HepG2 (cell line): ENCODE measurements at regions not wholly inside any gene's neighbourhood (a gene's known extent, or its start where the extent isn't known, plus 50 kb on each side); places are given as distances from the start of the nearest gene placed in this dataset.

ENCODE experiments used
- ATAC-seq: fragments of 200-7000 bp; cut with Tn5 transposase; 3 replicates; pipeline ENCODE4 v1.9.1; 2020; ENCODE audit warnings: mild to moderate bottlenecking, moderate library complexity
- BruUV-seq: library from RNA; stranded (reverse); fragments of 400-500 nt; replicated peaks from 2 replicates; lab custom pipeline; 2021; lab: Mats Ljungman, UMichigan
- CTCF ChIA-PET: fragments of 300-600 bp; formaldehyde crosslinking; extraction: SDS; loops from one replicate; lab custom pipeline; 2021; ENCODE audit warnings: low total read pairs, inconsistent platforms, low intra/inter-chr PET ratio; lab: Yijun Ruan, JAX
- POLR2A ChIA-PET: fragments of 350-600 bp; sonication (Branson Sonifier 250); formaldehyde crosslinking; loops from one replicate; lab custom pipeline; 2020; ENCODE audit warnings: antibody characterized with exemption, inconsistent platforms; lab: Yijun Ruan, JAX
- DNase-seq: peaks from one replicate; pipeline ENCODE4 v3.0.0-alpha.2; 2015; ENCODE audit warnings: low spot score
- FAIRE-seq: peaks from 3 replicates; lab custom pipeline; 2011; peaks lifted over from hg19 to GRCh38; lab: Jason Lieb, UNC
- H2AFZ ChIP-seq: one replicate; pipeline ENCODE4 v1.6.1; 2011; ENCODE audit warnings: low read length, inconsistent platforms
- H3K27ac ChIP-seq: fragments of 300-600 bp; 3 replicates; pipeline ENCODE4 v1.8.0; 2011; ENCODE audit warnings: mixed run types, mild to moderate bottlenecking, mixed read lengths, low read length, inconsistent platforms; ENCODE audit not compliant: insufficient read depth; ENCODE audit errors: extremely low read length
- H3K27me3 ChIP-seq, 2 experiments: fragments of 200-600 bp in 1 of 2; 2 replicates in 1 of 2; 3 replicates in 1 of 2; pipeline versions ENCODE4 v1.6.0 to v1.8.0; 2011; ENCODE audit warnings: low read length in 2 of 2, mild to moderate bottlenecking in 2 of 2, moderate library complexity in 2 of 2, inconsistent platforms in 1 of 2; ENCODE audit not compliant: insufficient read depth in 2 of 2, control insufficient read depth in 1 of 2
- H3K36me3 ChIP-seq, 2 experiments: fragments of 200-600 bp in 1 of 2; replicated peaks in 1 of 2; 2 replicates in 1 of 2; 3 replicates in 1 of 2; pipeline versions ENCODE4 v1.5.1 to v1.8.0; 2011; ENCODE audit warnings: low read length in 2 of 2, inconsistent platforms in 1 of 2; ENCODE audit not compliant: insufficient read depth in 2 of 2, control insufficient read depth in 1 of 2
- H3K4me1 ChIP-seq: 2 replicates; pipeline ENCODE4 v1.5.1; 2012; ENCODE audit warnings: low read length, inconsistent platforms; ENCODE audit not compliant: insufficient read depth
- H3K4me2 ChIP-seq: 2 replicates; pipeline ENCODE4 v1.6.0; 2011; ENCODE audit warnings: low read depth, low read length, inconsistent platforms
- H3K4me3 ChIP-seq, 3 experiments: fragments of 200-600 bp in 1 of 3; sonication (generic), shearing (Covaris generic) in 1 of 3; replicated peaks in 1 of 3; 2 replicates each; pipeline ENCODE4 v1.5.1; 2011 to 2016; ENCODE audit warnings: low read length in 3 of 3, inconsistent platforms in 2 of 3, low read depth in 2 of 3, mild to moderate bottlenecking in 2 of 3, control low read depth in 1 of 3, mixed read lengths in 1 of 3; ENCODE audit not compliant: insufficient read depth in 1 of 3
- H3K79me2 ChIP-seq: one replicate; pipeline ENCODE4 v1.6.1; 2011; ENCODE audit warnings: low read length, inconsistent platforms; ENCODE audit not compliant: insufficient read depth
- H3K9ac ChIP-seq: 2 replicates; pipeline ENCODE4 v1.6.0; 2011; ENCODE audit warnings: mild to moderate bottlenecking, low read depth, low read length, inconsistent platforms; ENCODE audit not compliant: insufficient read depth
- H3K9me3 ChIP-seq: 2 replicates; pipeline ENCODE4 v1.5.1; 2012; ENCODE audit warnings: mild to moderate bottlenecking, low read length
- H4K20me1 ChIP-seq: 2 replicates; pipeline ENCODE4 v1.6.0; 2011; ENCODE audit warnings: inconsistent platforms, mild to moderate bottlenecking, low read length, moderate library complexity; ENCODE audit not compliant: insufficient read depth
- CCDC6 ChIP-seq: sonication (generic); formaldehyde crosslinking; IDR thresholded peaks from 2 replicates; pipeline ENCODE4 v1.8.1; 2022; ENCODE audit warnings: mild to moderate bottlenecking, missing genetic modification reagents, moderate library complexity
- GLI4 ChIP-seq: sonication (generic); formaldehyde crosslinking; IDR thresholded peaks from 2 replicates; pipeline ENCODE4 v1.5.1; 2020; ENCODE audit warnings: missing genetic modification reagents, mild to moderate bottlenecking, moderate library complexity, borderline replicate concordance
- KLF13 ChIP-seq: sonication (generic); formaldehyde crosslinking; IDR thresholded peaks from 2 replicates; pipeline ENCODE4 v1.4.0; 2020; ENCODE audit warnings: mild to moderate bottlenecking, missing genetic modification reagents
- NPAS2 ChIP-seq: sonication (generic); formaldehyde crosslinking; IDR thresholded peaks from 2 replicates; pipeline ENCODE4 v1.8.0; 2022; ENCODE audit warnings: mild to moderate bottlenecking, missing genetic modification reagents, borderline replicate concordance
- PHF21A ChIP-seq: sonication (generic); formaldehyde crosslinking; IDR thresholded peaks from 2 replicates; pipeline ENCODE4 v1.5.0; 2020; ENCODE audit warnings: mild to moderate bottlenecking, missing genetic modification reagents
- ZNF138 ChIP-seq: sonication (generic); formaldehyde crosslinking; IDR thresholded peaks from 2 replicates; pipeline ENCODE4 v1.5.0; 2020; ENCODE audit warnings: mild to moderate bottlenecking, low read depth, missing genetic modification reagents
- ZNF605 ChIP-seq: sonication (generic); formaldehyde crosslinking; IDR thresholded peaks from 2 replicates; pipeline ENCODE4 v1.8.0; 2022; ENCODE audit warnings: mild to moderate bottlenecking, missing genetic modification reagents
- ZNF878 ChIP-seq: sonication (generic); formaldehyde crosslinking; IDR thresholded peaks from 2 replicates; pipeline ENCODE4 v1.8.1; 2023; ENCODE audit warnings: mild to moderate bottlenecking, missing genetic modification reagents, moderate library complexity
- WGBS: methylation state at CpG from one replicate; pipeline ENCODE4 v1.1.6; 2017; ENCODE audit warnings: low lambda C conversion rate; 5-methylcytosine and 5-hydroxymethylcytosine counted together
- in situ Hi-C: cut with HindIII; loops from 2 replicates; pipeline ENCODE4 v1.10.0; 2017; ENCODE audit warnings: low pct_unique_long_range_greater_than_20kb; ENCODE audit not compliant: extremely low pct_ligation_motif_present
- intact Hi-C: fragments of 100-400 bp; cut with micrococcal nuclease; formaldehyde crosslinking; loops from one replicate; pipeline ENCODE4 v1.10.0; 2022; ENCODE audit not compliant: unreplicated experiment
- TF ChIP-seq, protein P1 (sequence below): sonication (generic); formaldehyde crosslinking; IDR thresholded peaks from 2 replicates; pipeline ENCODE4 v1.5.0; 2020; ENCODE audit warnings: mild to moderate bottlenecking, missing genetic modification reagents
- TF ChIP-seq, protein P2 (sequence below): IDR thresholded peaks from 2 replicates; pipeline ENCODE4 v1.6.1; 2016; ENCODE audit warnings: low read depth, control low read depth
- TF ChIP-seq, protein P3 (sequence below): fragments of 450-650 bp; IDR thresholded peaks from 2 replicates; pipeline ENCODE4 v1.6.1; 2017; ENCODE audit warnings: mild to moderate bottlenecking
- TF ChIP-seq, protein P4 (sequence below): sonication (generic); formaldehyde crosslinking; IDR thresholded peaks from 2 replicates; pipeline ENCODE4 v1.4.0; 2020; ENCODE audit warnings: mild to moderate bottlenecking, missing genetic modification reagents
- TF ChIP-seq, protein P5 (sequence below): sonication (generic); formaldehyde crosslinking; IDR thresholded peaks from 2 replicates; pipeline ENCODE4 v1.5.1; 2020; ENCODE audit warnings: missing genetic modification reagents, mild to moderate bottlenecking, borderline replicate concordance
- TF ChIP-seq, protein P6 (sequence below): fragments of 450-650 bp; IDR thresholded peaks from 2 replicates; pipeline ENCODE4 v1.6.1; 2017

DNA sequence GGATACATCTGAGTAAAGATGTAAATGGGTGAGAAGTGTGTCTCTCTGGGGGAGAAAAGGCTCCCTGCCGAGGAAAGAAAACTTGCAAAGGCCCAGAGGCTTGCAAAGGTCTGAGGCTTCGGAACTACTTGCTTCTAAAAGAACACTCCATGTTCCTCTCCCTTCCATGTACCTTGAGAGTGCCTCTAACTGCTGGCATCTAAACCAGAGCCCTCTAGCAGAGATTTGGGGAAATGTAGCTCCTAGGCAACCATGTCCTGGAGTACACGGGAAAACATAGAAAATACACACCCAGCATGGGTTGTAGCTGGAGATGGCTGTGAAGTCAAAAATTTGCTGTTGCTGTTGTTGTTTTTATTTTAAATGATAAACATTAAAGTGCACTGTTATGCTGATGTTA lies 151.6 kb downstream of the SYK start (continued):
- TF ChIP-seq, protein P1, sequence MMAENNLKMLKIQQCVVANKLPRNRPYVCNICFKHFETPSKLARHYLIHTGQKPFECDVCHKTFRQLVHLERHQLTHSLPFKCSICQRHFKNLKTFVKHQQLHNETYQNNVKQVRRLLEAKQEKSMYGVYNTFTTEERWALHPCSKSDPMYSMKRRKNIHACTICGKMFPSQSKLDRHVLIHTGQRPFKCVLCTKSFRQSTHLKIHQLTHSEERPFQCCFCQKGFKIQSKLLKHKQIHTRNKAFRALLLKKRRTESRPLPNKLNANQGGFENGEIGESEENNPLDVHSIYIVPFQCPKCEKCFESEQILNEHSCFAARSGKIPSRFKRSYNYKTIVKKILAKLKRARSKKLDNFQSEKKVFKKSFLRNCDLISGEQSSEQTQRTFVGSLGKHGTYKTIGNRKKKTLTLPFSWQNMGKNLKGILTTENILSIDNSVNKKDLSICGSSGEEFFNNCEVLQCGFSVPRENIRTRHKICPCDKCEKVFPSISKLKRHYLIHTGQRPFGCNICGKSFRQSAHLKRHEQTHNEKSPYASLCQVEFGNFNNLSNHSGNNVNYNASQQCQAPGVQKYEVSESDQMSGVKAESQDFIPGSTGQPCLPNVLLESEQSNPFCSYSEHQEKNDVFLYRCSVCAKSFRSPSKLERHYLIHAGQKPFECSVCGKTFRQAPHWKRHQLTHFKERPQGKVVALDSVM (CRISPR knock-in tag) = no peak
- no peak for TF ChIP-seq GLI4 (CRISPR knock-in tag)

DNA sequence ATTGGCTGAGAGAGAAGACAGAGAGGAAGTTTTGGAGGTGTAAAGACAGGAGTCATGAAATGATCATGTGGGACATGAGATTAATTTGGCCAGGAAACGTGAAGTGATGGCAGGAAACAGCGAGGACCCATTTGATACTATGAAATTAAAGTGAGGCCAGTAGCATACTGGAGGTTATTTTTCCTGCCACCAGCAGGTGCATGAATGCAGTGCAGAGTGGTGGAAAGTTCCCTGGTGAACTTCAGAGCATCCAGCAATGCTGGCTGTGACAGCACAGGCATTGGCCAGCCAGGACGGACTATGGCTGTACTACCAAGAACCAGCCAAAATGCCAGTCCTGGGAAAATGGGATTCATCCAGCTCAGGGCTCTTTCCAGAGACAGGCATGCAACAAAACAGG lies 152.2 kb downstream of the SYK start:
- BruUV-seq = no TSS peak
- TF ChIP-seq, protein P2, sequence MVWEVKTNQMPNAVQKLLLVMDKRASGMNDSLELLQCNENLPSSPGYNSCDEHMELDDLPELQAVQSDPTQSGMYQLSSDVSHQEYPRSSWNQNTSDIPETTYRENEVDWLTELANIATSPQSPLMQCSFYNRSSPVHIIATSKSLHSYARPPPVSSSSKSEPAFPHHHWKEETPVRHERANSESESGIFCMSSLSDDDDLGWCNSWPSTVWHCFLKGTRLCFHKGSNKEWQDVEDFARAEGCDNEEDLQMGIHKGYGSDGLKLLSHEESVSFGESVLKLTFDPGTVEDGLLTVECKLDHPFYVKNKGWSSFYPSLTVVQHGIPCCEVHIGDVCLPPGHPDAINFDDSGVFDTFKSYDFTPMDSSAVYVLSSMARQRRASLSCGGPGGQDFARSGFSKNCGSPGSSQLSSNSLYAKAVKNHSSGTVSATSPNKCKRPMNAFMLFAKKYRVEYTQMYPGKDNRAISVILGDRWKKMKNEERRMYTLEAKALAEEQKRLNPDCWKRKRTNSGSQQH (CRISPR knock-in tag) = no peak
- TF ChIP-seq ZNF138 (CRISPR knock-in tag) (no peak), ZNF605 (no peak), KLF13 (CRISPR knock-in tag) (no peak), ZNF878 (CRISPR knock-in tag) (no peak), PHF21A (CRISPR knock-in tag) (no peak), NPAS2 (CRISPR knock-in tag) (no peak), CCDC6 (CRISPR knock-in tag) (no peak)
- TF ChIP-seq, protein P3, sequence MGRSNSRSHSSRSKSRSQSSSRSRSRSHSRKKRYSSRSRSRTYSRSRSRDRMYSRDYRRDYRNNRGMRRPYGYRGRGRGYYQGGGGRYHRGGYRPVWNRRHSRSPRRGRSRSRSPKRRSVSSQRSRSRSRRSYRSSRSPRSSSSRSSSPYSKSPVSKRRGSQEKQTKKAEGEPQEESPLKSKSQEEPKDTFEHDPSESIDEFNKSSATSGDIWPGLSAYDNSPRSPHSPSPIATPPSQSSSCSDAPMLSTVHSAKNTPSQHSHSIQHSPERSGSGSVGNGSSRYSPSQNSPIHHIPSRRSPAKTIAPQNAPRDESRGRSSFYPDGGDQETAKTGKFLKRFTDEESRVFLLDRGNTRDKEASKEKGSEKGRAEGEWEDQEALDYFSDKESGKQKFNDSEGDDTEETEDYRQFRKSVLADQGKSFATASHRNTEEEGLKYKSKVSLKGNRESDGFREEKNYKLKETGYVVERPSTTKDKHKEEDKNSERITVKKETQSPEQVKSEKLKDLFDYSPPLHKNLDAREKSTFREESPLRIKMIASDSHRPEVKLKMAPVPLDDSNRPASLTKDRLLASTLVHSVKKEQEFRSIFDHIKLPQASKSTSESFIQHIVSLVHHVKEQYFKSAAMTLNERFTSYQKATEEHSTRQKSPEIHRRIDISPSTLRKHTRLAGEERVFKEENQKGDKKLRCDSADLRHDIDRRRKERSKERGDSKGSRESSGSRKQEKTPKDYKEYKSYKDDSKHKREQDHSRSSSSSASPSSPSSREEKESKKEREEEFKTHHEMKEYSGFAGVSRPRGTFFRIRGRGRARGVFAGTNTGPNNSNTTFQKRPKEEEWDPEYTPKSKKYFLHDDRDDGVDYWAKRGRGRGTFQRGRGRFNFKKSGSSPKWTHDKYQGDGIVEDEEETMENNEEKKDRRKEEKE = no peak
- TF ChIP-seq, protein P4, sequence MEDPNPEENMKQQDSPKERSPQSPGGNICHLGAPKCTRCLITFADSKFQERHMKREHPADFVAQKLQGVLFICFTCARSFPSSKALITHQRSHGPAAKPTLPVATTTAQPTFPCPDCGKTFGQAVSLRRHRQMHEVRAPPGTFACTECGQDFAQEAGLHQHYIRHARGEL (CRISPR knock-in tag) = no peak
- TF ChIP-seq, protein P5, sequence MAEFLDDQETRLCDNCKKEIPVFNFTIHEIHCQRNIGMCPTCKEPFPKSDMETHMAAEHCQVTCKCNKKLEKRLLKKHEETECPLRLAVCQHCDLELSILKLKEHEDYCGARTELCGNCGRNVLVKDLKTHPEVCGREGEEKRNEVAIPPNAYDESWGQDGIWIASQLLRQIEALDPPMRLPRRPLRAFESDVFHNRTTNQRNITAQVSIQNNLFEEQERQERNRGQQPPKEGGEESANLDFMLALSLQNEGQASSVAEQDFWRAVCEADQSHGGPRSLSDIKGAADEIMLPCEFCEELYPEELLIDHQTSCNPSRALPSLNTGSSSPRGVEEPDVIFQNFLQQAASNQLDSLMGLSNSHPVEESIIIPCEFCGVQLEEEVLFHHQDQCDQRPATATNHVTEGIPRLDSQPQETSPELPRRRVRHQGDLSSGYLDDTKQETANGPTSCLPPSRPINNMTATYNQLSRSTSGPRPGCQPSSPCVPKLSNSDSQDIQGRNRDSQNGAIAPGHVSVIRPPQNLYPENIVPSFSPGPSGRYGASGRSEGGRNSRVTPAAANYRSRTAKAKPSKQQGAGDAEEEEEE = no peak
- TF ChIP-seq, protein P6, sequence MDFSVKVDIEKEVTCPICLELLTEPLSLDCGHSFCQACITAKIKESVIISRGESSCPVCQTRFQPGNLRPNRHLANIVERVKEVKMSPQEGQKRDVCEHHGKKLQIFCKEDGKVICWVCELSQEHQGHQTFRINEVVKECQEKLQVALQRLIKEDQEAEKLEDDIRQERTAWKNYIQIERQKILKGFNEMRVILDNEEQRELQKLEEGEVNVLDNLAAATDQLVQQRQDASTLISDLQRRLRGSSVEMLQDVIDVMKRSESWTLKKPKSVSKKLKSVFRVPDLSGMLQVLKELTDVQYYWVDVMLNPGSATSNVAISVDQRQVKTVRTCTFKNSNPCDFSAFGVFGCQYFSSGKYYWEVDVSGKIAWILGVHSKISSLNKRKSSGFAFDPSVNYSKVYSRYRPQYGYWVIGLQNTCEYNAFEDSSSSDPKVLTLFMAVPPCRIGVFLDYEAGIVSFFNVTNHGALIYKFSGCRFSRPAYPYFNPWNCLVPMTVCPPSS = no peak

More for the DNA sequence above, 152.2 kb downstream of the SYK start:
- no peak overlapping the region for H3K9ac ChIP-seq
- H3K4me1 ChIP-seq = no peaks in the 10 kb centered on the region
- no peaks in the 10 kb centered on the region for H4K20me1 ChIP-seq
- H3K79me2 ChIP-seq = no peaks in the 10 kb centered on the region
- no peaks in the 10 kb centered on the region for H3K9me3 ChIP-seq
- intact Hi-C loops = no loop called here
- peaks cover 1 to 15% of the 10 kb centered on the region in 2 experiments; a peak in 3 of 5 replicates for H3K27me3 ChIP-seq
- no peak overlapping the region for H3K27ac ChIP-seq
- H3K36me3 ChIP-seq = no peaks in the 10 kb centered on the region
- no peak for DNase-seq
- ATAC-seq = peak; percentile 43; the same call in 1 of the 3 replicates
- H3K4me2 ChIP-seq = no peak overlapping the region
- no peak for FAIRE-seq
- WGBS = 9% methylated on average over 3 of the region's 3 CpGs
- in situ Hi-C loops = no loop called here
- CTCF ChIA-PET = no interaction called here
- no peak overlapping the region for H2AFZ ChIP-seq
- H3K4me3 ChIP-seq = no peak overlapping the region
- POLR2A ChIA-PET = no interaction called here
